ENCODE measurements at regions not wholly inside any gene's neighbourhood (a gene's known extent, or its start where the extent isn't known, plus 50 kb on each side); places are given as distances from the start of the nearest gene placed in this dataset.
"Not testable (repeated sequence)": the region's sequence is repeated elsewhere in the genome, so short reads cannot be mapped to it uniquely, and the experiment has no call there.

- FAIRE-seq = no peak
Measured at GRCh38 chr10:9357471-9357870, 1303.0 kb downstream of the GATA3 start.

- no peak for FAIRE-seq
Measured at GRCh38 chr10:9362721-9363120, 1308.2 kb downstream of the GATA3 start.

- FAIRE-seq = no peak
Measured at GRCh38 chr10:9379183-9379582, 1324.7 kb downstream of the GATA3 start.

- FAIRE-seq = no peak
Measured at GRCh38 chr10:9381733-9382532, 1327.4 kb downstream of the GATA3 start.

GRCh38 chr10:9382533-9382866 lies 1328.0 kb downstream of the GATA3 start:
- no peak for FAIRE-seq

GRCh38 chr10:9390516-9390915 lies 1336.0 kb downstream of the GATA3 start:
- FAIRE-seq = no peak

GRCh38 chr10:9399275-9399983 lies 1344.9 kb downstream of the GATA3 start:
- no peak for FAIRE-seq

GRCh38 chr10:9402067-9402466 lies 1347.6 kb downstream of the GATA3 start:
- not testable (repeated sequence) for FAIRE-seq

- not testable (repeated sequence) for FAIRE-seq
Measured at GRCh38 chr10:9402507-9403195, 1348.2 kb downstream of the GATA3 start.

- not testable (repeated sequence) for FAIRE-seq
Measured at GRCh38 chr10:9407201-9407600, 1352.7 kb downstream of the GATA3 start.

GRCh38 chr10:9416331-9416730 lies 1361.8 kb downstream of the GATA3 start:
- FAIRE-seq = no peak

- no peak for FAIRE-seq
Measured at GRCh38 chr10:9419757-9420156, 1365.3 kb downstream of the GATA3 start.

- FAIRE-seq = no peak
Measured at GRCh38 chr10:9427209-9427608, 1372.7 kb downstream of the GATA3 start.

GRCh38 chr10:9437131-9437530 lies 1382.6 kb downstream of the GATA3 start:
- no peak for FAIRE-seq

- no peak for FAIRE-seq
Measured at GRCh38 chr10:9443758-9444157, 1389.3 kb downstream of the GATA3 start.

- FAIRE-seq = no peak
Measured at GRCh38 chr10:9449530-9449929, 1395.0 kb downstream of the GATA3 start.

- no peak for FAIRE-seq
Measured at GRCh38 chr10:9450801-9451200, 1396.3 kb downstream of the GATA3 start.

- no peak for FAIRE-seq
Measured at GRCh38 chr10:9451211-9451773, 1396.8 kb downstream of the GATA3 start.

- FAIRE-seq = no peak
Measured at GRCh38 chr10:9452056-9452455, 1397.6 kb downstream of the GATA3 start.

GRCh38 chr10:9453871-9454270 lies 1399.4 kb downstream of the GATA3 start:
- not testable (repeated sequence) for FAIRE-seq

GRCh38 chr10:9469663-9470205 lies 1415.2 kb downstream of the GATA3 start:
- FAIRE-seq = no peak

- FAIRE-seq = no peak
Measured at GRCh38 chr10:9470581-9470980, 1416.1 kb downstream of the GATA3 start.

GRCh38 chr10:9501944-9502343 lies 1447.5 kb downstream of the GATA3 start:
- FAIRE-seq = no peak

All from G401.6 (cell line).